ENCODE measurements at regions not wholly inside any gene's neighbourhood (a gene's known extent, or its start where the extent isn't known, plus 50 kb on each side); places are given as distances from the start of the nearest gene placed in this dataset.

- no peak for TF ChIP-seq CTCF (IDR thresholded peaks at IDR 0.05; ENCODE audit: low read length)
- TF ChIP-seq EZH2phosphoT487 (IDR thresholded peaks at IDR 0.05; ENCODE audit: low read length) = no peak
Measured at GRCh38 chr6:40807484-40807883, 220.3 kb upstream of the LRFN2 start.

All from MM.1S (cell line).